Nephron progenitor cell (in vitro differentiated cells): ENCODE measurements at regions not wholly inside any gene's neighbourhood (a gene's known extent, or its start where the extent isn't known, plus 50 kb on each side); places are given as distances from the start of the nearest gene placed in this dataset.

ENCODE experiments used
- DNase-seq: peaks from one replicate; pipeline ENCODE4 v3.0.0; 2021
- H3K27ac Mint-ChIP-seq: 2 replicates; pipeline ENCODE4 v1.8.0; 2021; ENCODE audit warnings: mild to moderate bottlenecking, moderate library complexity, mixed read lengths
- H3K27me3 Mint-ChIP-seq: 2 replicates; pipeline ENCODE4 v1.8.0; 2021; ENCODE audit warnings: mild to moderate bottlenecking, low read depth, mixed read lengths; ENCODE audit not compliant: poor library complexity
- H3K36me3 Mint-ChIP-seq: 2 replicates; pipeline ENCODE4 v1.8.0; 2021; ENCODE audit warnings: low read depth, mixed read lengths
- H3K4me1 Mint-ChIP-seq: 2 replicates; pipeline ENCODE4 v1.8.0; 2021; ENCODE audit warnings: mixed read lengths
- H3K4me3 Mint-ChIP-seq: 2 replicates; pipeline ENCODE4 v1.8.0; 2021; ENCODE audit warnings: mild to moderate bottlenecking, moderate library complexity, mixed read lengths
- H3K9me3 Mint-ChIP-seq: 2 replicates; pipeline ENCODE4 v1.8.0; 2021; ENCODE audit warnings: mild to moderate bottlenecking, moderate library complexity, mixed read lengths
- TF ChIP-seq, protein P1 (sequence below): fragments of 200-600 bp; sonication (generic); IDR thresholded peaks from 2 replicates; pipeline ENCODE4 v1.5.0; 2021; ENCODE audit warnings: antibody characterized with exemption

DNA sequence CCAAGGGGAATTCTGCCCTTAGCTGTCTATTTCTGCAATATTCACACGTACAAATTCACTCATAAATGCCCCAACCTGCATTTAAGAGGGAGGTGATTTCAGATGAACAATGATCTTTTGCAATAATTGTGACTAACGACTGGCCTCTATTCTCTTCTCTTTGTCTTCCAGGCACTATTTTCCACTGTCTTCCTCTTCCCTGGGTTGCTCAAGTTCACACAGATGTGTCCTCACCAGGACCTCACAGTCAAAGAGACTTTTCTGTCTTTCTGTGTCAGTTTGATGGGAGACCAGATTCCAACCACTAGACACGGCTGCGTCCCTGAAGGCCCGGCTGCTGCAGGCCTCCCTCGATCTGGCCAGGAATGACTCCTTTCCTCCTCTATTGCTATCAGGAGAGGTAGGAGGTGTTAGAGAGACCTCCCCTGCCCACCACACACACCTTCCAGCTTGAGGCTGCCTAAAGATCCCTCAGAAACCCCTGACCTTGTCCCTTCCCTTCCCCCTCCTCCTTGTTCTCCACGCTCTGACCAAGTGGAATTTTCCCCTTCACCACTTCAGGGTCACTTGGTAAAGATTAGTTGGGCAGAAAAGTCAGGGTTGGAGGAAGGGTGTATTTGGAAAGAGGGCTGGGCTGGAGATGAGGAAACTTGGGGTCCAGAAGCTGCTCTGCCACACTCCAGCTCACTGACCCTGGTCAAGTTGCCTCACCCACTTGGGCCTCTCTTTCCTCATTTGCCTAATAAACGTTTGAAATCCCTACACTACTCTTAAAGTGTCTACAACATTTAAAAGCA lies 109.2 kb upstream of the COPS8 start:
- H3K4me3 Mint-ChIP-seq: no peak overlapping the region
- DNase-seq: no peak
- H3K4me1 Mint-ChIP-seq: peaks cover 75% of the 10 kb centered on the region
- no peak overlapping the region for H3K27ac Mint-ChIP-seq
- TF ChIP-seq, protein P1, sequence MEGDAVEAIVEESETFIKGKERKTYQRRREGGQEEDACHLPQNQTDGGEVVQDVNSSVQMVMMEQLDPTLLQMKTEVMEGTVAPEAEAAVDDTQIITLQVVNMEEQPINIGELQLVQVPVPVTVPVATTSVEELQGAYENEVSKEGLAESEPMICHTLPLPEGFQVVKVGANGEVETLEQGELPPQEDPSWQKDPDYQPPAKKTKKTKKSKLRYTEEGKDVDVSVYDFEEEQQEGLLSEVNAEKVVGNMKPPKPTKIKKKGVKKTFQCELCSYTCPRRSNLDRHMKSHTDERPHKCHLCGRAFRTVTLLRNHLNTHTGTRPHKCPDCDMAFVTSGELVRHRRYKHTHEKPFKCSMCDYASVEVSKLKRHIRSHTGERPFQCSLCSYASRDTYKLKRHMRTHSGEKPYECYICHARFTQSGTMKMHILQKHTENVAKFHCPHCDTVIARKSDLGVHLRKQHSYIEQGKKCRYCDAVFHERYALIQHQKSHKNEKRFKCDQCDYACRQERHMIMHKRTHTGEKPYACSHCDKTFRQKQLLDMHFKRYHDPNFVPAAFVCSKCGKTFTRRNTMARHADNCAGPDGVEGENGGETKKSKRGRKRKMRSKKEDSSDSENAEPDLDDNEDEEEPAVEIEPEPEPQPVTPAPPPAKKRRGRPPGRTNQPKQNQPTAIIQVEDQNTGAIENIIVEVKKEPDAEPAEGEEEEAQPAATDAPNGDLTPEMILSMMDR: no peak
- H3K27me3 Mint-ChIP-seq: peaks cover 4% of the 10 kb centered on the region
- H3K36me3 Mint-ChIP-seq: no peaks in the 10 kb centered on the region
- no peaks in the 10 kb centered on the region for H3K9me3 Mint-ChIP-seq

DNA sequence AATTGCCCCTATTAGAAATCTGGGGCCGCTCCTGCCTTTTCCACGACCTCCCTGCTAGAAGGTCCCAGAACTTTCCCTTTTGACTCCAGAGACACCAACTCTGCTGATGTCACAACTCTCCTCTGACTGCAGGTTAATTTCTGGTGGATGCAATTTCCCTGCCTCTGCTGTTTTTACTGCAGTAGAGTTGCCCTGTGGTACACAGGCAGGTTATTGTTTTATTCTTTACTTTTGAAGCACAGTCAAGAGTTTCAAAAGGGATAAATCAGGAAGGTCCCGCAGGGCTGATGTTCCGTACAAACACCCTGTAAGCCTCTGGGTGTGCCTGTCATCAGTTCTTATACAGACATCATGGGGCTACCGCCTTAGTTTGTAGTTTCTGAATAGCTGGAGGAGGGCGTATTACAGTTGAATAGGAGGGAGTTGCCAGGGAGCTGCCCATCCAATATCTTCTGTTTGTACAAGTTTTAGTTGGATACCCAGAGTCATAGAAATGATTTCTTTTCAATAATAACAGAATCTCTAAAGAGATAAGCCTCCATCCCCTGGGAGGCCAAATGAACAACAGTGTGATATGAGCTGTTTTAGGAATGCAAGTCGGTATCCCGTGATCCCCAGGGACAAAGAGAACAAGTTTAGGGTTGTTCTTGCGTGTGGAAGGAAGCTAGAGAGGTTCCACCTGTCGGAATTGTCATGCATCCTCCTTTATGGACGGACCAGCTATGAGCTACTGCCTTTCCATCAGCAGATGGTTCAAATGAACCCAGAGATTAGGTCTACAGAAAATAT lies 108.4 kb upstream of the COPS8 start:
- Mint-ChIP-seq H3K4me3 (no peak overlapping the region), H3K36me3 (peaks cover under 1% of the 10 kb centered on the region), H3K9me3 (peaks cover 6% of the 10 kb centered on the region), H3K27ac (no peak overlapping the region), H3K27me3 (peaks cover 6% of the 10 kb centered on the region), H3K4me1 (peaks cover 67% of the 10 kb centered on the region)
- TF ChIP-seq, protein P1: no peak
- no peak for DNase-seq

DNA sequence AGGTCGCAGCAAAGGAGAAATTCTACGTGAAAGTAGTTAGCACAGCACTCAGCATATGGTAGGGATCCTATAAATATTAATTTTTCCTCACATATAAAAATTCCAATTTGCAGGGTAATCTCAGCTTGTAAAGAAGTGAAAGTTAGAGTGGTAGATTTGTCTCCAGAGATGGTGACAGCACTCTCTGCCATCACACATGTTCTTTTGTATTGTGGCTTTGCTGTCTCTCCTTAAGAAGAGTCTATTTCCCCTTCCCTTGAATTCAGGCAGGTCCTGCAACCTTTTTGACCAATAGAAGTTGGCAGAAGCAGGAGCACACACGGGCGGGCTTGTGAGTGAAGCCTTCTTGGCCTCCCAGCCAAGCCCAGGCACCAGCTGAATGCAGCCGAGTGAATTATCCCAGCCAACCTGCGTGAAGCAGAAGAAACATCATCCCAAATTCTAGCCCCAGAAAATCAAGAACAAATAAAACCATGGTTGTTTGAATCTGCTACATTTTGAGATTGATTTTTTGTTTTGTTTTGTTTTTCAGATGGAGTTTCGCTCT lies 107.8 kb upstream of the COPS8 start:
- H3K4me1 Mint-ChIP-seq: peaks cover 60% of the 10 kb centered on the region
- peaks cover 13% of the 10 kb centered on the region for H3K9me3 Mint-ChIP-seq
- H3K4me3 Mint-ChIP-seq: no peak overlapping the region
- peaks cover 7% of the 10 kb centered on the region for H3K27me3 Mint-ChIP-seq
- TF ChIP-seq, protein P1: no peak
- no peak for DNase-seq
- H3K36me3 Mint-ChIP-seq: peaks cover 6% of the 10 kb centered on the region
- H3K27ac Mint-ChIP-seq: no peak overlapping the region

DNA sequence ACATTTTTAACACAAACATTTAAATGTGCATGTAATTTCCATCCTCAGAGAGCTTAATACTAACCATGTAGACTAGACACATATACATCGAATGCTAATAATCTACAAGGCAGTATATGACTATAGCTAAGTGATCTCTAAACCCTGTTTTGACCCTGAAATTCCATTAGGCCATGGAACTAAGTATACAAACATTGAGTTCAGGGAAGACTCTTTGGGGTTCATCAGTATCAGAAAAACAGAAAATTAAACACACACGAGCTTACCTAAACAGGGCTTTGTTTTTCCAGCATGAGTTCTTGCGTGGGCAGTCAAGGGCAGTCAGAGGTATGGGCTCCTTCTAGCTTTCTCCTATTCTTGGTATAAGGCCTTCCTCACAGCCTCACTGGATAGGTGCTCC lies 106.0 kb upstream of the COPS8 start:
- Mint-ChIP-seq H3K27me3 (peaks cover 7% of the 10 kb centered on the region), H3K4me3 (no peak overlapping the region), H3K36me3 (peaks cover 11% of the 10 kb centered on the region), H3K9me3 (peaks cover 30% of the 10 kb centered on the region), H3K27ac (no peak overlapping the region), H3K4me1 (peaks cover 43% of the 10 kb centered on the region)
- TF ChIP-seq, protein P1: no peak
- DNase-seq: no peak

DNA sequence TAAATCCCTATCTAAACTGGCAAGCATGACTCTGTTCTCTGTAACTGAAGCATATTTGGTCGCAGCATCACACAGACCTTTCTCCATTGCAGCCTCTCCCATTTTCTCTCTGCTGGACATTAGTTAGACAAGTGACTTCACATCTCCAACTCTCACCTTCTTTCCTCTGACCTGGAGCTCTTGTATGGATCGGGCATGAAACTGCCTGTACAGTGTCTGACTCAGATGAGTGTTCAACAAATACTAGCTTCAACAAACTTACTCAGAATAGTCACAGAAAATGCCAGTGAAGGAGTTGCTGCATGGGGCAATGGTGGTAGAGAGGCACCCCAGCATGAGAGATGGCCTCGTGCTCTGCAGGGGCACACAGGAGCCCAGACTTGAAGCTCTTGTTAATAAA lies 104.7 kb upstream of the COPS8 start:
- H3K27ac Mint-ChIP-seq: no peak overlapping the region
- no peak for DNase-seq
- TF ChIP-seq, protein P1: no peak
- H3K4me1 Mint-ChIP-seq: peaks cover 39% of the 10 kb centered on the region
- no peak overlapping the region for H3K4me3 Mint-ChIP-seq
- H3K9me3 Mint-ChIP-seq: peaks cover 34% of the 10 kb centered on the region
- peaks cover 7% of the 10 kb centered on the region for H3K27me3 Mint-ChIP-seq
- H3K36me3 Mint-ChIP-seq: peaks cover 11% of the 10 kb centered on the region
